Colonic mucosa (tissue), 4 donors: ENCODE measurements at regions not wholly inside any gene's neighbourhood (a gene's known extent, or its start where the extent isn't known, plus 50 kb on each side); places are given as distances from the start of the nearest gene placed in this dataset.

Experiments
- DNase-seq: peaks from one replicate; pipeline ENCODE4 v3.0.0-alpha.2; 2020
- H3K27ac ChIP-seq: fragments of 200-600 bp; one replicate; pipeline ENCODE4 v1.8.0; 2021
- H3K27me3 ChIP-seq: fragments of 200-600 bp; one replicate; pipeline ENCODE4 v1.8.0; 2021
- H3K36me3 ChIP-seq: fragments of 200-600 bp; one replicate; pipeline ENCODE4 v1.8.0; 2021
- H3K4me1 ChIP-seq: fragments of 200-600 bp; one replicate; pipeline ENCODE4 v1.8.0; 2021; ENCODE audit warnings: mild to moderate bottlenecking
- H3K4me3 ChIP-seq: fragments of 200-600 bp; one replicate; pipeline ENCODE4 v1.8.0; 2021
- H3K9ac ChIP-seq, 2 donors: one replicate each; pipeline ENCODE4 v1.7.0; 2013; ENCODE audit warnings: control low read depth in 2 of 2, low read depth in 2 of 2, low read length in 2 of 2
- H3K9me3 ChIP-seq: fragments of 200-600 bp; one replicate; pipeline ENCODE4 v1.8.0; 2021
- CTCF ChIP-seq: fragments of 200-600 bp; IDR thresholded peaks from one replicate; pipeline ENCODE4 v1.8.0; 2022; ENCODE audit warnings: antibody characterized with exemption, mild to moderate bottlenecking
- intact Hi-C: fragments of 100-400 bp; cut with DNase I; formaldehyde crosslinking; loops from one replicate; pipeline ENCODE4 v1.14.1; 2022
- donor health status: healthy.
- donor health status: DM: no; HTN: no; CAD: no.
- donor health status: DM: no; HTN: no; CAD: no.

GRCh38 chr20:57073402-57073801 is 193.0 kb downstream of the BMP7 start:
- intact Hi-C loops: no loop called here
- no peak for DNase-seq
- H3K27me3 ChIP-seq: no peaks in the 10 kb centered on the region
- H3K4me1 ChIP-seq: no peaks in the 10 kb centered on the region
- no peaks in the 10 kb centered on the region for H3K36me3 ChIP-seq
- H3K9ac ChIP-seq: no peak overlapping the region
- no peaks in the 10 kb centered on the region for H3K9me3 ChIP-seq
- H3K4me3 ChIP-seq: no peak overlapping the region
- TF ChIP-seq CTCF: no peak
- no peak overlapping the region for H3K27ac ChIP-seq

DNA sequence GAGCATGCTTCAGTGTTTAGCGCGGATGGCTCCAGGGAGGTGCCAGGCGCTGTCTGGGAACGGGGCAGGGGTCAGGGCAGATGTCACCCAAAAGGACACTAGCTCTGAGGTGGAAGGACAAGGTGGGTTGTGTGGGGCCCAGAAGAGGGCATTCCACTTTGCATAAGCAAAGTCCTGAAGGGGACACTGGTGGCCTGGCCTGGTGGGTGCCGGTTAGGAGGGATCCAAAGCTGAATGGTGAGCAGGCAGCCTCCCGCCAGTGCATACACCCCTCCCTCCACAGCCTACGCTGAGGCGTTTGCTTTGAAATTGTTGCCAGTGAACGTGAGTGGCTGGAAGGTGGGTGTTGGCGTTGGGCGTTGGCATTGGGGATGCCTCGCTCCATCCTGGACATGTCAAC is 192.1 kb downstream of the BMP7 start:
- Histone ChIP-seq H3K4me1 (no peaks in the 10 kb centered on the region), H3K27me3 (no peaks in the 10 kb centered on the region), H3K9me3 (no peaks in the 10 kb centered on the region), H3K9ac (no peak overlapping the region), H3K4me3 (no peak overlapping the region), H3K36me3 (no peaks in the 10 kb centered on the region), H3K27ac (no peak overlapping the region)
- no peak for DNase-seq
- intact Hi-C loops: no loop called here
- no peak for TF ChIP-seq CTCF

DNA sequence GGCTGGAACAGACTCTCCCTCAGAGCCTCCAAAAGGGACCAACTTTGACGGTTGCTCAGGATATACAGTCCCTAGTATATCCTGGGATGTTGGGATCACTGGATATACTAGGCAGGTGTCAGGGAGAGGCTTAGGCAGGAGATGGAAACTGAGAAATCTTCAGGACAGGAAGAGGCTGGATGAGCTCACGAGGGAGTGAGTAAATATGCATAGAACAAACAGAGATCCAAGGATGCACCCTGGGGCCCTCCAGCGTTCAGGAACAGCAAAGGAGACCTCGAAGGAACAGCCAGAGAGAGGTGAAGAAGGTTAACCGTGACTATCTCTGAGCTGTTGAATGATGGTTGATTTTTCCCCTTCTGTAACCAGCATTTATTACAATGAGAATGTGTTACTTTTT is 191.3 kb downstream of the BMP7 start:
- DNase-seq: no peak
- Histone ChIP-seq H3K36me3 (no peaks in the 10 kb centered on the region), H3K27me3 (no peaks in the 10 kb centered on the region), H3K27ac (no peak overlapping the region), H3K4me3 (no peak overlapping the region), H3K9me3 (no peaks in the 10 kb centered on the region), H3K9ac (no peak overlapping the region), H3K4me1 (no peaks in the 10 kb centered on the region)
- intact Hi-C loops: no loop called here
- TF ChIP-seq CTCF: no peak

DNA sequence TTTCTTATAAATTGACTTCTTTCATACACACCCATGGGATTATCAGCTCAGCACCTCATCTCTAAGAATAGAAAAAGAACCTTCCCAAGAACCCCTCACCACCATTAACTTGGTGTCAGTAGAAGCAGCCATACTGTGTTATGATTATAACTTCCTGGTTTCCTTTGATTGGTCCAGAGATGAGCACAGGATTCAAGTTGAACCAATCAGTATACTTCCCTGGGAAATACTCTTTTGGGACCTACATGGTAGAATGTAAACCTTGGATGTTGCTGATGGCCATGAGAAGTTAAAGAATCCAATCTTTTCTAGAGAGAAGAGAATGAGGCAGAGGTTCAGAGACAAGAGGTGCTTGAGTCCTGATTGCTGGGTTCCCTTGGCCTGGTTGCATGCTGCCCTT is 190.8 kb downstream of the BMP7 start:
- Histone ChIP-seq H3K27ac (no peak overlapping the region), H3K27me3 (no peaks in the 10 kb centered on the region), H3K4me1 (no peaks in the 10 kb centered on the region), H3K4me3 (no peak overlapping the region), H3K9ac (no peak overlapping the region), H3K9me3 (no peaks in the 10 kb centered on the region), H3K36me3 (no peaks in the 10 kb centered on the region)
- TF ChIP-seq CTCF: no peak
- DNase-seq: no peak
- intact Hi-C loops: no loop called here

DNA sequence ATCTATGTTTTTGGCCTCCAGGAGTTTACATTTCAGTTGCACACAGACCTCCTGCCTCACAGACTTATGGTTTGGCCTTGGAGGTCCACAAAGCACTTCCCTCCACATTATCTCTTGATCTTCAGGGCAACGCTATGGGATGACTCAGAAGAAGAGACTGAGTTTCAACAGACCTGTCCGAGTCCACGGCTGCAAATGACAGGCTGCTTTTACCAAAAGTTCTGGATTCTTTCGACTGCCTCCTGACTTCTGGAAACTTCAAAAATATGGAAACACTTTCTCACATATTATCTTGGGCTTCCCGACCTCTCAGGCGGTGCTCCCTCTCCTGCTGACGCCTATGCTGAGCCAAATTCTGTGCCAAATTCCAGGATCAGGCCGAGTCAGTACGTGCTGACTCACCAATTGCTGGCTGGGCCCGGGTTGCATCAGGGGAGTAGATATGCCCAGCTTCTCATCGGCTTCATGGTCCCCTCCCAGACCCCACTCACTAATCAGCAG is 190.2 kb downstream of the BMP7 start:
- no peaks in the 10 kb centered on the region for H3K36me3 ChIP-seq
- TF ChIP-seq CTCF: no peak
- no peak overlapping the region for H3K9ac ChIP-seq
- H3K4me1 ChIP-seq: no peaks in the 10 kb centered on the region
- no peak for DNase-seq
- no peaks in the 10 kb centered on the region for H3K9me3 ChIP-seq
- intact Hi-C loops: no loop called here
- no peak overlapping the region for H3K27ac ChIP-seq
- no peaks in the 10 kb centered on the region for H3K27me3 ChIP-seq
- H3K4me3 ChIP-seq: no peak overlapping the region

GRCh38 chr20:57076951-57077350 is 189.5 kb downstream of the BMP7 start:
- H3K9ac ChIP-seq: no peak overlapping the region
- DNase-seq: no peak

More at GRCh38 chr20:57076951-57077350, 189.5 kb downstream of the BMP7 start:
- no peak overlapping the region for H3K4me3 ChIP-seq
- H3K36me3 ChIP-seq: no peaks in the 10 kb centered on the region
- H3K27me3 ChIP-seq: no peaks in the 10 kb centered on the region
- no peak overlapping the region for H3K27ac ChIP-seq
- intact Hi-C loops: no loop called here
- H3K4me1 ChIP-seq: no peaks in the 10 kb centered on the region
- TF ChIP-seq CTCF: no peak
- no peaks in the 10 kb centered on the region for H3K9me3 ChIP-seq
